Keratinocyte (primary cell): ENCODE measurements at regions not wholly inside any gene's neighbourhood (a gene's known extent, or its start where the extent isn't known, plus 50 kb on each side); places are given as distances from the start of the nearest gene placed in this dataset.

Experiments
- DNase-seq: peaks from one replicate; pipeline ENCODE4 v3.0.0-alpha.2; 2011; ENCODE audit warnings: low read depth, missing footprints, low spot score
- FAIRE-seq: peaks from 2 replicates; lab custom pipeline; 2011; peaks lifted over from hg19 to GRCh38; lab: Jason Lieb, UNC
- H2AFZ ChIP-seq: 2 replicates; pipeline ENCODE4 v1.6.0; 2012; ENCODE audit warnings: low read length, control low read depth, inconsistent platforms; ENCODE audit not compliant: control insufficient read depth
- H3K27ac ChIP-seq: 2 replicates; pipeline ENCODE4 v1.5.1; 2011; ENCODE audit warnings: low read length; ENCODE audit not compliant: control insufficient read depth, insufficient read depth
- H3K27me3 ChIP-seq: 3 replicates; pipeline ENCODE4 v1.6.0; 2011; ENCODE audit warnings: low read length; ENCODE audit not compliant: control insufficient read depth, insufficient read depth; ENCODE audit errors: extremely low read depth
- H3K36me3 ChIP-seq, 2 experiments: 2 replicates in 1 of 2; 3 replicates in 1 of 2; pipeline ENCODE4 v1.5.1; 2011; ENCODE audit warnings: low read length in 2 of 2, mild to moderate bottlenecking in 1 of 2; ENCODE audit not compliant: control insufficient read depth in 2 of 2, insufficient read depth in 2 of 2; ENCODE audit errors: extremely low read depth in 1 of 2
- H3K4me1 ChIP-seq: 3 replicates; pipeline ENCODE4 v1.5.1; 2011; ENCODE audit warnings: low read length; ENCODE audit not compliant: control insufficient read depth, insufficient read depth; ENCODE audit errors: extremely low read depth
- H3K4me2 ChIP-seq: 3 replicates; pipeline ENCODE4 v1.6.0; 2011; ENCODE audit warnings: low read depth, low read length; ENCODE audit not compliant: control insufficient read depth, insufficient read depth; ENCODE audit errors: extremely low read depth
- H3K4me3 ChIP-seq, 3 experiments: fragments of 200-600 bp in 1 of 3; sonication (generic) in 1 of 3; 2 replicates in 2 of 3; 3 replicates in 1 of 3; pipeline ENCODE4 v1.5.1; 2011 to 2016; ENCODE audit warnings: low read length in 3 of 3, mild to moderate bottlenecking in 3 of 3, control low read depth in 2 of 3, inconsistent platforms in 1 of 3, low read depth in 1 of 3, mixed read lengths in 1 of 3, mixed run types in 1 of 3, moderate library complexity in 1 of 3; ENCODE audit not compliant: control insufficient read depth in 2 of 3, insufficient read depth in 2 of 3; ENCODE audit errors: extremely low read depth in 1 of 3
- H3K79me2 ChIP-seq: 2 replicates; pipeline ENCODE4 v1.6.0; 2012; ENCODE audit warnings: low read length; ENCODE audit not compliant: control insufficient read depth, insufficient read depth
- H3K9ac ChIP-seq: 3 replicates; pipeline ENCODE4 v1.6.0; 2011; ENCODE audit warnings: low read length; ENCODE audit not compliant: control insufficient read depth, insufficient read depth; ENCODE audit errors: extremely low read depth
- H3K9me1 ChIP-seq: 3 replicates; pipeline ENCODE4 v1.6.0; 2011; ENCODE audit warnings: low read length; ENCODE audit not compliant: control insufficient read depth, insufficient read depth; ENCODE audit errors: extremely low read depth
- H3K9me3 ChIP-seq: 2 replicates; pipeline ENCODE4 v1.5.1; 2012; ENCODE audit warnings: low read depth, low read length; ENCODE audit not compliant: control insufficient read depth
- H4K20me1 ChIP-seq: 3 replicates; pipeline ENCODE4 v1.6.0; 2011; ENCODE audit warnings: low read length; ENCODE audit not compliant: control insufficient read depth, insufficient read depth; ENCODE audit errors: extremely low read depth
- CTCF ChIP-seq, 3 experiments: IDR thresholded peaks in 1 of 3; conservative IDR thresholded peaks in 1 of 3; optimal IDR thresholded peaks in 1 of 3; 2 replicates in 2 of 3; 3 replicates in 1 of 3; pipeline versions ENCODE3 to v1.5.1; 2011; ENCODE audit warnings: low read length in 3 of 3, mild to moderate bottlenecking in 3 of 3, moderate library complexity in 2 of 3, control low read depth in 1 of 3, inconsistent platforms in 1 of 3; ENCODE audit not compliant: insufficient read depth in 2 of 3; ENCODE audit errors: extremely low read depth in 1 of 3
- EZH2 ChIP-seq: IDR thresholded peaks from one replicate; pipeline ENCODE4 v1.6.1; 2012; ENCODE audit warnings: inconsistent platforms, mild to moderate bottlenecking, low read length, moderate library complexity
- dilution Hi-C: fragments of 300-500 bp; cut with MboI; formaldehyde crosslinking; loops from one replicate; pipeline ENCODE4 v1.7.0; 2020; ENCODE audit warnings: low sequenced_read_pairs; ENCODE audit not compliant: extremely low pct_ligation_motif_present

DNA sequence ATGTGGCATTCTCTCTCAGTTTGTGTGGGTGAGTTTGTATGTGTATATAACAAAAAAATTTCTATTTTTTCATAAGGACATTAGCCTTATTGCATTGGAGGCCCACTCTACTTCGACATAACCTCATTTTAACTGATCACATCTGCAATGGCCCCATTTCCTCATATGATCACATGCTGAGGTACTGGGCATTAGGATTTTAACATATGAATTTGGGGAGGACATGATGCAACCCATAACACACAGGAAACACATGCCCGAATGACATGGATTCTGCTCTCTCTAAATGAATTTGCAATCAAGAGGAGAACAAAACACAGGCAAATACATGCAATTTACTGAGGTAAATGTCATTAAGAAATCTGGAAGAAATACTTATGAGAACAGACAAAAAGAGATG is 92.1 kb upstream of the COX7C start:
- no peaks in the 10 kb centered on the region for H3K79me2 ChIP-seq
- H4K20me1 ChIP-seq, result no peaks in the 10 kb centered on the region
- TF ChIP-seq CTCF (optimal IDR thresholded peaks at IDR 0.05 in 1 of 3, IDR thresholded peaks at IDR 0.05 in 1 of 3, conservative IDR thresholded peaks at IDR 0.05 in 1 of 3; ENCODE audit: extremely low read depth in 1 of 3, insufficient read depth in 2 of 3, low read length in 3 of 3) (no peak), EZH2 (no peak)
- H3K27ac ChIP-seq, result no peak overlapping the region
- H3K4me3 ChIP-seq, result no peak overlapping the region
- no peaks in the 10 kb centered on the region for H3K36me3 ChIP-seq
- H3K4me1 ChIP-seq, result no peaks in the 10 kb centered on the region
- H2AFZ ChIP-seq, result no peak overlapping the region
- H3K9ac ChIP-seq, result no peak overlapping the region
- H3K4me2 ChIP-seq, result no peak overlapping the region
- H3K9me3 ChIP-seq, result no peaks in the 10 kb centered on the region
- DNase-seq (no peak), FAIRE-seq (no peak)
- no peaks in the 10 kb centered on the region for H3K27me3 ChIP-seq
- dilution Hi-C loops, result no loop called here
- H3K9me1 ChIP-seq, result no peaks in the 10 kb centered on the region

GRCh38 chr5:86526811-86527348 is 90.9 kb upstream of the COX7C start:
- Histone ChIP-seq H3K27me3 (no peaks in the 10 kb centered on the region), H3K27ac (no peak overlapping the region), H4K20me1 (no peaks in the 10 kb centered on the region), H3K4me1 (no peaks in the 10 kb centered on the region), H3K4me3 (no peak overlapping the region), H2AFZ (no peak overlapping the region), H3K4me2 (no peak overlapping the region), H3K9me1 (no peaks in the 10 kb centered on the region), H3K9ac (no peak overlapping the region), H3K36me3 (no peaks in the 10 kb centered on the region), H3K9me3 (no peaks in the 10 kb centered on the region), H3K79me2 (no peaks in the 10 kb centered on the region)
- dilution Hi-C loops, result no loop called here
- TF ChIP-seq EZH2, result no peak
- no peak for TF ChIP-seq CTCF (optimal IDR thresholded peaks at IDR 0.05 in 1 of 3, IDR thresholded peaks at IDR 0.05 in 1 of 3, conservative IDR thresholded peaks at IDR 0.05 in 1 of 3; ENCODE audit: extremely low read depth in 1 of 3, insufficient read depth in 2 of 3, low read length in 3 of 3)
- no peak for FAIRE-seq
- no peak for DNase-seq
